ENCODE measurements at regions not wholly inside any gene's neighbourhood (a gene's known extent, or its start where the extent isn't known, plus 50 kb on each side); places are given as distances from the start of the nearest gene placed in this dataset.
A peak's percentile ranks its signal among the peaks of the same experiment; 100 is the strongest.
"Not testable (repeated sequence)": the region's sequence is repeated elsewhere in the genome, so short reads cannot be mapped to it uniquely, and the experiment has no call there.

GRCh38 chr5:87138091-87138805 lies 129.4 kb upstream of the RASA1 start:
- DNase-seq (ENCODE audit: low read depth), result no peak

- DNase-seq (ENCODE audit: low read depth), result no peak
Measured at GRCh38 chr5:87139795-87140194, 127.9 kb upstream of the RASA1 start.

GRCh38 chr5:87141544-87141943 lies 126.1 kb upstream of the RASA1 start:
- DNase-seq (ENCODE audit: low read depth), result no peak

- DNase-seq (ENCODE audit: low read depth), result not testable (repeated sequence)
Measured at GRCh38 chr5:87145853-87146252, 121.8 kb upstream of the RASA1 start.

- DNase-seq (ENCODE audit: low read depth), result no peak
Measured at GRCh38 chr5:87147441-87147840, 120.2 kb upstream of the RASA1 start.

- no peak for DNase-seq (ENCODE audit: low read depth)
Measured at GRCh38 chr5:87150630-87151029, 117.1 kb upstream of the RASA1 start.

GRCh38 chr5:87151547-87151946 lies 116.1 kb upstream of the RASA1 start:
- DNase-seq (ENCODE audit: low read depth), result no peak

GRCh38 chr5:87152886-87153285 lies 114.8 kb upstream of the RASA1 start:
- DNase-seq (ENCODE audit: low read depth), result no peak

GRCh38 chr5:87154191-87154590 lies 113.5 kb upstream of the RASA1 start:
- no peak for DNase-seq (ENCODE audit: low read depth)

GRCh38 chr5:87155106-87155505 lies 112.6 kb upstream of the RASA1 start:
- DNase-seq (ENCODE audit: low read depth), result no peak

GRCh38 chr5:87156631-87157030 lies 111.1 kb upstream of the RASA1 start:
- no peak for DNase-seq (ENCODE audit: low read depth)

GRCh38 chr5:87164409-87164808 lies 103.3 kb upstream of the RASA1 start:
- no peak for DNase-seq (ENCODE audit: low read depth)

GRCh38 chr5:87169300-87169991 lies 98.2 kb upstream of the RASA1 start:
- DNase-seq (ENCODE audit: low read depth), result no peak

GRCh38 chr5:87170799-87171198 lies 96.9 kb upstream of the RASA1 start:
- no peak for DNase-seq (ENCODE audit: low read depth)

GRCh38 chr5:87182649-87183048 lies 85.0 kb upstream of the RASA1 start:
- no peak for DNase-seq (ENCODE audit: low read depth)

- DNase-seq (ENCODE audit: low read depth), result no peak
Measured at GRCh38 chr5:87183896-87184295, 83.8 kb upstream of the RASA1 start.

- DNase-seq (ENCODE audit: low read depth), result no peak
Measured at GRCh38 chr5:87184605-87185004, 83.1 kb upstream of the RASA1 start.

GRCh38 chr5:87185838-87186237 lies 81.8 kb upstream of the RASA1 start:
- DNase-seq (ENCODE audit: low read depth), result no peak

- no peak for DNase-seq (ENCODE audit: low read depth)
Measured at GRCh38 chr5:87188391-87188790, 79.3 kb upstream of the RASA1 start.

- DNase-seq (ENCODE audit: low read depth), result no peak
Measured at GRCh38 chr5:87190041-87190440, 77.6 kb upstream of the RASA1 start.

GRCh38 chr5:87190687-87191086 lies 77.0 kb upstream of the RASA1 start:
- DNase-seq (ENCODE audit: low read depth), result no peak

- DNase-seq (ENCODE audit: low read depth), result no peak
Measured at GRCh38 chr5:87191645-87192044, 76.0 kb upstream of the RASA1 start.

GRCh38 chr5:87195104-87195591 lies 72.5 kb upstream of the RASA1 start:
- peak; percentile 19 for DNase-seq (ENCODE audit: low read depth)

- DNase-seq (ENCODE audit: low read depth), result no peak
Measured at GRCh38 chr5:87195616-87196015, 72.1 kb upstream of the RASA1 start.
